ENCODE measurements at regions not wholly inside any gene's neighbourhood (a gene's known extent, or its start where the extent isn't known, plus 50 kb on each side); places are given as distances from the start of the nearest gene placed in this dataset.

GRCh38 chr7:116339564-116339963, 129.2 kb downstream of the TES start:
- Histone ChIP-seq H3K9me2 (ENCODE audit: insufficient read depth) (no peaks in the 10 kb centered on the region), H3K27ac (no peak overlapping the region), H4K20me1 (ENCODE audit: insufficient read depth) (no peaks in the 10 kb centered on the region), H3K9me3 (ENCODE audit: insufficient read depth, low read depth) (0 out of 2 replicates have a peak, but pooled peaks cover 5% of the 10 kb centered on the region), H3K79me2 (ENCODE audit: low read depth) (no peaks in the 10 kb centered on the region), H3K4me3 (no peak overlapping the region), H2AFZ (no peak overlapping the region; the same call in 1 of the 2 replicates), H3K4me1 (replicated peaks; ENCODE audit: insufficient read depth) (peaks cover 9% of the 10 kb centered on the region; the same call in 1 of the 2 replicates), H3K27me3 (ENCODE audit: insufficient read depth, low read depth) (no peaks in the 10 kb centered on the region), H3K36me3 (ENCODE audit: low read depth) (no peaks in the 10 kb centered on the region), H3F3A (ENCODE audit: insufficient read depth, low read depth) (no peaks in the 10 kb centered on the region), H3K4me2 (no peak overlapping the region)
- ChIA-PET CTCF (interaction anchor here (0.5 kb wide), 1 partner anchor 77 kb away, joined by 4 read pairs; no protein-coding TSS in a partner anchor), POLR2A (ENCODE audit: unreplicated experiment) (interaction anchor here (0.5 to 0.6 kb wide), 2 partner anchors 79 to 138 kb away, joined by 3 to 4 read pairs; no protein-coding TSS in a partner anchor)
- TF ChIP-seq EZH2 (IDR thresholded peaks at IDR 0.05; ENCODE audit: low read depth) = no peak
- no TSS peak for BruUV-seq (replicated peaks)
- DNase-seq = no peak
- intact Hi-C loops (cut with micrococcal nuclease; ENCODE audit: unreplicated experiment) = no loop called here

GRCh38 chr7:116340201-116340847, 130.0 kb downstream of the TES start:
- Histone ChIP-seq H3K27ac (no peak overlapping the region), H2AFZ (no peak overlapping the region), H3K4me1 (replicated peaks; ENCODE audit: insufficient read depth) (peaks cover 9% of the 10 kb centered on the region; the same call in 1 of the 2 replicates), H3K27me3 (ENCODE audit: insufficient read depth, low read depth) (no peaks in the 10 kb centered on the region), H3K4me2 (no peak overlapping the region), H4K20me1 (ENCODE audit: insufficient read depth) (no peaks in the 10 kb centered on the region), H3K4me3 (no peak overlapping the region), H3K79me2 (ENCODE audit: low read depth) (no peaks in the 10 kb centered on the region), H3K9me3 (ENCODE audit: insufficient read depth, low read depth) (0 out of 2 replicates have a peak, but pooled peaks cover 5% of the 10 kb centered on the region), H3F3A (ENCODE audit: insufficient read depth, low read depth) (no peaks in the 10 kb centered on the region), H3K36me3 (ENCODE audit: low read depth) (no peaks in the 10 kb centered on the region), H3K9me2 (ENCODE audit: insufficient read depth) (no peaks in the 10 kb centered on the region)
- TF ChIP-seq CTCF (conservative IDR thresholded peaks at IDR 0.05) (no peak), EZH2 (IDR thresholded peaks at IDR 0.05; ENCODE audit: low read depth) (no peak)
- BruUV-seq (replicated peaks) = no TSS peak
- no peak for DNase-seq
- ChIA-PET POLR2A (ENCODE audit: unreplicated experiment) (interaction anchor here (0.6 kb wide), 1 partner anchor 83 kb away, joined by 3 read pairs; no protein-coding TSS in a partner anchor), CTCF (no interaction called here)
- intact Hi-C loops (cut with micrococcal nuclease; ENCODE audit: unreplicated experiment) = no loop called here

- Histone ChIP-seq H3K9me3 (ENCODE audit: insufficient read depth, low read depth) (0 out of 2 replicates have a peak, but pooled peaks cover 5% of the 10 kb centered on the region), H3K27me3 (ENCODE audit: insufficient read depth, low read depth) (no peaks in the 10 kb centered on the region), H3K4me1 (replicated peaks; ENCODE audit: insufficient read depth) (peaks cover 9% of the 10 kb centered on the region; the same call in 1 of the 2 replicates), H3K4me3 (no peak overlapping the region), H3K36me3 (ENCODE audit: low read depth) (no peaks in the 10 kb centered on the region), H2AFZ (no peak overlapping the region), H3K4me2 (no peak overlapping the region), H3F3A (ENCODE audit: insufficient read depth, low read depth) (no peaks in the 10 kb centered on the region), H4K20me1 (ENCODE audit: insufficient read depth) (no peaks in the 10 kb centered on the region), H3K79me2 (ENCODE audit: low read depth) (no peaks in the 10 kb centered on the region), H3K27ac (no peak overlapping the region), H3K9me2 (ENCODE audit: insufficient read depth) (no peaks in the 10 kb centered on the region)
- ChIA-PET CTCF (no interaction called here), POLR2A (ENCODE audit: unreplicated experiment) (interaction anchor here (0.7 kb wide), 1 partner anchor 494 kb away, joined by 10 read pairs; no protein-coding TSS in a partner anchor)
- no TSS peak for BruUV-seq (replicated peaks)
- no peak for DNase-seq
- intact Hi-C loops (cut with micrococcal nuclease; ENCODE audit: unreplicated experiment) = no loop called here
- no peak for TF ChIP-seq CTCF (conservative IDR thresholded peaks at IDR 0.05)
- no peak for TF ChIP-seq EZH2 (IDR thresholded peaks at IDR 0.05; ENCODE audit: low read depth)
Observed at GRCh38 chr7:116340943-116341907, 130.9 kb downstream of the TES start.

Data from PC-9 (cell line).